Panc1 (cell line): ENCODE measurements at regions not wholly inside any gene's neighbourhood (a gene's known extent, or its start where the extent isn't known, plus 50 kb on each side); places are given as distances from the start of the nearest gene placed in this dataset.

ENCODE experiments used
- ATAC-seq: fragments of 200-7000 bp; cut with Tn5 transposase; 2 replicates; pipeline ENCODE4 v1.9.1; 2020; ENCODE audit warnings: mild to moderate bottlenecking, moderate library complexity
- BruUV-seq: library from RNA; stranded (reverse); fragments of 400-500 nt; replicated peaks from 2 replicates; lab custom pipeline; 2021; lab: Mats Ljungman, UMichigan
- CTCF ChIA-PET: fragments of 300-600 bp; sonication (Branson Sonifier 250); formaldehyde crosslinking; loops from one replicate; lab custom pipeline; 2022; ENCODE audit warnings: antibody characterized with exemption; lab: Charles Lee
- POLR2A ChIA-PET: fragments of 300-600 bp; sonication (Branson Sonifier 250); formaldehyde crosslinking; loops from one replicate; lab custom pipeline; 2022; ENCODE audit warnings: antibody characterized with exemption; lab: Charles Lee
- DNase-seq: peaks from one replicate; pipeline ENCODE4 v3.0.0-alpha.2; 2010; ENCODE audit warnings: low read depth, low spot score
- H3K27ac ChIP-seq: 2 replicates; pipeline ENCODE4 v1.5.1; 2011; ENCODE audit warnings: mild to moderate bottlenecking, low read length, inconsistent platforms
- H3K27me3 ChIP-seq: fragments of 200-500 bp; sonication (Bioruptor generic); 2 replicates; pipeline ENCODE4 v1.6.0; 2014; ENCODE audit warnings: low read length, inconsistent platforms; ENCODE audit not compliant: control insufficient read depth, insufficient read depth
- H3K36me3 ChIP-seq: fragments of 200-500 bp; sonication (Bioruptor generic); 2 replicates; pipeline ENCODE4 v1.5.1; 2014; ENCODE audit warnings: inconsistent platforms, mild to moderate bottlenecking, low read length, moderate library complexity; ENCODE audit not compliant: control insufficient read depth, insufficient read depth
- H3K4me1 ChIP-seq: 2 replicates; pipeline ENCODE4 v1.5.1; 2011; ENCODE audit warnings: inconsistent platforms, mild to moderate bottlenecking, low read length, moderate library complexity; ENCODE audit not compliant: control insufficient read depth, insufficient read depth
- H3K4me3 ChIP-seq, 2 experiments: 2 replicates each; pipeline ENCODE4 v1.5.1; 2011 to 2012; ENCODE audit warnings: low read depth in 2 of 2, low read length in 2 of 2, mild to moderate bottlenecking in 2 of 2, inconsistent platforms in 1 of 2, moderate library complexity in 1 of 2
- H3K9me3 ChIP-seq: fragments of 200-500 bp; sonication (Bioruptor generic); 2 replicates; pipeline ENCODE4 v1.5.1; 2014; ENCODE audit warnings: low read depth, mild to moderate bottlenecking, inconsistent platforms, low read length, moderate library complexity; ENCODE audit not compliant: control insufficient read depth, insufficient read depth
- CTCF ChIP-seq: fragments of 450-650 bp; IDR thresholded peaks from 2 replicates; pipeline ENCODE4 v1.5.1; 2017; ENCODE audit warnings: mild to moderate bottlenecking
- POLR2AphosphoS5 ChIP-seq: IDR thresholded peaks from 2 replicates; pipeline ENCODE4 v1.6.1; 2012; ENCODE audit warnings: mild to moderate bottlenecking, low read depth, low read length, moderate library complexity
- REST ChIP-seq, 2 experiments: IDR thresholded peaks; 2 replicates each; pipeline ENCODE4 v1.6.1; 2011 to 2012; ENCODE audit warnings: low read depth in 2 of 2, control low read depth in 1 of 2, low read length in 1 of 2, mild to moderate bottlenecking in 1 of 2, moderate library complexity in 1 of 2; ENCODE audit not compliant: insufficient read depth in 1 of 2
- SIN3A ChIP-seq: IDR thresholded peaks from 2 replicates; pipeline ENCODE4 v1.6.1; 2012; ENCODE audit warnings: low read depth, mild to moderate bottlenecking, low read length, moderate library complexity, borderline replicate concordance; ENCODE audit not compliant: insufficient read depth
- TCF7L2 ChIP-seq: IDR thresholded peaks from 2 replicates; pipeline ENCODE4 v1.6.1; 2011; ENCODE audit warnings: mild to moderate bottlenecking, low read depth, low read length, inconsistent platforms
- in situ Hi-C: cut with HindIII; loops from 2 replicates; pipeline ENCODE4 v1.10.0; 2016; ENCODE audit warnings: low sequenced_read_pairs, low pct_unique_long_range_greater_than_20kb
- intact Hi-C: fragments of 100-400 bp; cut with micrococcal nuclease; formaldehyde crosslinking; loops from one replicate; pipeline ENCODE4 v1.10.0; 2022; ENCODE audit not compliant: unreplicated experiment

- intact Hi-C loops (no loop called here), in situ Hi-C loops (no loop called here)
- POLR2A ChIA-PET, result no interaction called here
Measured at GRCh38 chr5:61931236-61931635, 374.8 kb upstream of the KIF2A start.

GRCh38 chr5:61933787-61934626, 372.0 kb upstream of the KIF2A start:
- DNase-seq, result peak; percentile 5
- no peak for TF ChIP-seq POLR2AphosphoS5
- peak; percentile 73 for TF ChIP-seq CTCF
- TF ChIP-seq TCF7L2, result no peak
- ATAC-seq, result peak; percentile 66; the same call in 1 of the 2 replicates
- ChIA-PET POLR2A (no interaction called here), CTCF (no interaction called here)
- Histone ChIP-seq H3K27ac (no peak overlapping the region), H3K36me3 (no peaks in the 10 kb centered on the region), H3K4me1 (no peaks in the 10 kb centered on the region), H3K4me3 (no peak overlapping the region), H3K9me3 (no peaks in the 10 kb centered on the region), H3K27me3 (no peaks in the 10 kb centered on the region)
- intact Hi-C loops (no loop called here), in situ Hi-C loops (no loop called here)
- BruUV-seq, result no TSS peak

More at GRCh38 chr5:61931236-61931635, 374.8 kb upstream of the KIF2A start:
- no peak overlapping the region for H3K4me3 ChIP-seq
- TF ChIP-seq SIN3A (no peak), REST (IDR thresholded peaks at IDR 0.05; ENCODE audit: insufficient read depth in 1 of 2, low read depth in 2 of 2, low read length in 1 of 2) (no peak), CTCF (no peak), TCF7L2 (no peak), POLR2AphosphoS5 (no peak)
- H3K4me1 ChIP-seq, result no peaks in the 10 kb centered on the region
- no peaks in the 10 kb centered on the region for H3K36me3 ChIP-seq
- no TSS peak for BruUV-seq
- DNase-seq (no peak), ATAC-seq (no peak)
- H3K27me3 ChIP-seq, result no peaks in the 10 kb centered on the region
- no peaks in the 10 kb centered on the region for H3K9me3 ChIP-seq
- CTCF ChIA-PET, result no interaction called here
- no peak overlapping the region for H3K27ac ChIP-seq
